ENCODE measurements at regions not wholly inside any gene's neighbourhood (a gene's known extent, or its start where the extent isn't known, plus 50 kb on each side); places are given as distances from the start of the nearest gene placed in this dataset.

GRCh38 chr2:138182937-138183312 lies 218.7 kb downstream of the HNMT start:
- TF ChIP-seq CTCF (IDR thresholded peaks at IDR 0.05; ENCODE audit: borderline replicate concordance, extremely low read depth, low read length, poor library complexity, severe bottlenecking) (no peak), EZH2 (IDR thresholded peaks at IDR 0.05; ENCODE audit: borderline replicate concordance, low read depth, low read length, severe bottlenecking) (no peak)
